CD1c-positive myeloid dendritic cell (primary cell): ENCODE measurements at regions not wholly inside any gene's neighbourhood (a gene's known extent, or its start where the extent isn't known, plus 50 kb on each side); places are given as distances from the start of the nearest gene placed in this dataset.
"Not testable (repeated sequence)": the region's sequence is repeated elsewhere in the genome, so short reads cannot be mapped to it uniquely, and the experiment has no call there.

ENCODE experiments used
- DNase-seq: peaks from one replicate; pipeline ENCODE4 v3.0.0-alpha.2; 2016; ENCODE audit errors: extremely low spot score

DNA sequence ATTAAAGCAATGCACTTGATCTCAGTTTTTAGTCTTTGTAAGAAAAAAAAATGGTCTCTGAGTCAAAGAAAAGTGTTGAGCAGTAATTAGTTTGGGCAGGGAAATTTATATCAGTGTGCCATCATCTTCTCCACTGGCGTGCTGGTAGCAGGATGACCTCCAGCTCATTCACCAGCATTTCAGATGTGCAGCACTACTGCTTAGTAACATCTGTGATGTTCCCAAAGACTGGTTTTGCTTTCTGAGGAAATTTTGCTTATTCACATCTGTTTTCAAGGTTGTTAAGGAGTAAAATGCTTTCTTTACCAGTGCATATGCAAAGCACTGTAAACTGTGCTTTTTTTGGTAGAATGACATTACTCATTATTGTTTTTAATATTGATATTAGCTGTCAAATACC lies 540.4 kb downstream of the TRAM1L1 start:
- DNase-seq: no peak

DNA sequence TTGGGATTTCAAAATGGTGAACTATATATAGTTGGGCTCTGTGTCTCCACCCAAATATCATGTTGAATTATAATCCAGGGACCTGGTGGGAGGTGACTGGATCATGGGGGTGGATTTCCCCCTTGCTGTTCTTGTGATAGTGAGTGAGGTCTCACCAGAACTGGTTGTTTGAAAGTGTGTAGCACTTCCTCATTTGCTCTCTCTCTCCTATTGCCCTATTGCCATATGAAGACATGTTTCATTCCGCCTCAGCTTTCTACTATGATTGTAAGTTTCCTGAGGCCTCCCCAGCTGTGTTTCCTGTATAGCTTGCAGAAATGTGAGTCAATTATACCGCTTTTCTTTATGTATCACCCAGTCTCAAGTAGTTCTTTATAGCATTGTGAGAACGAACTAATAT lies 545.6 kb downstream of the TRAM1L1 start:
- no peak for DNase-seq

DNA sequence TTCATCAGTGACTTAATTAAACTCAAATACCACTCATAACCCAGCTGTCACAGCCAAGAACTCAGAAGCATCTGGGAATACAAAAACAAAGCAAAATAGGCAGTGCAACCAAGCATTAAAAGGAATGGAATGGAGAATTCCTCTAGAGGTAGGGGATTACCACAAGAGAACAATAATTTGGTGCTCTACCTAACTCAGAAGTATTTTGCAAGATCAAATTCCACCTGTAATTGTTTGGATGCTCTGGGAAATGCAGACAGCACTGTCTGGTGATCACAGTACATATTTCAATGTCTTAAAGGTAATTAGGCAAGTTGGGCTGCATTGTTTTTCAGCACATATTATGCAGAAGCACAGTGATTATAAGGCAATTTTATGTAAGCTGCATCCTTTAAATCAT lies 547.5 kb downstream of the TRAM1L1 start:
- DNase-seq: no peak

DNA sequence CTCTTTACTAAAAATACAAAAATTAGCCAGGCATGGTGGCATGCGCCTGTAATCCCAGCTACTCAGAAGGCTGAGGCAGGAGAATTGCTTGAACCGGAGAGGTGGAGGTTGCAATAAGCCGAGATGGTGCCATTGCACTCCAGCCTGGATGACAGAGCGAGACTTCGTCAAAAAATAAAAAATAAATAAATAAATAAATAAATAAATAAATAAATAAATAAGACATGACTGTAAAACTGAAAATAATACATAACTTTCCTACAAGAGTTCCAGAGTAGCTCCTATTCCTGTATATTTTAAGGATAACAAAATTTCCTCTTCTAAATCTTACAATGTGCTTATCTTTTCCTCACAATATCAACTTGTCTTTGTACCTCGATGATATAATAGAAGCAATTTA lies 549.4 kb downstream of the TRAM1L1 start:
- not testable (repeated sequence) for DNase-seq

DNA sequence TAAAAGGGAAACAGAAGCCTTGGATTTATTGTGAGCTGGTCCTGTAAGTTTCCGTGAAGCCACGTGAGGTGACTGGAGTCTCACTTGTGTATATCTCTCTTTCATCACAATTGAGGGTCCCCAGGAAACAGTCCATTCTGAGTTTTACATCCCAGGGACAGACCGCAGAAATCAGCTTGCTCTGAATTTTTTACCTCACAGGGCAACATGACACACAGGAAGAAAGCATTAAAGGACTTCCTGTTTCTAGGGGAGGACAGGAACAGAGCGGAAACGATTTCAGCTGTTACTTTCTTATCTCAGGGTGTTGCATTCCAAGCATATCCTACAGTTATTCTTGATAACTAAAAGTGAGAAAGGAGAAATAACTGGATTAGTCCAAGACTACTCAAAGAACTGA lies 553.5 kb downstream of the TRAM1L1 start:
- DNase-seq: peak; percentile 4

DNA sequence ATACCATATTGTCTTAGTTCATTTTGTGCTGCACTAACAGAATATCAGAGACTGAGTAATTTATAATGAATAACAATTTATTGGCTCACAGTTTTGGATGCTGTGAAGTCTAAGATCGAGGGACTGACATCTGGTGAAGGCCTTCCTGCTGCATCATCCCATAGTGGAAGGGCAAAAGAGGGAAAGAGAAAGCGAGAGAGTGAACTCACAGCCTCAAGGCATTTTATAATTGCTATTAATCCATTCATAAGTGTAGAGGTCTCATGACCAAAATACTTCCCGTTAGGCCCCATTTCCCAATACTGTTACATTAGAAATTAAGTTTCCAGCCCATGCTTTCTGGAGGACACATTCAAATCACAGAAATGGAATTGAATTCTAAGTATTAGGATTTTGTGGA lies 554.4 kb downstream of the TRAM1L1 start:
- no peak for DNase-seq

DNA sequence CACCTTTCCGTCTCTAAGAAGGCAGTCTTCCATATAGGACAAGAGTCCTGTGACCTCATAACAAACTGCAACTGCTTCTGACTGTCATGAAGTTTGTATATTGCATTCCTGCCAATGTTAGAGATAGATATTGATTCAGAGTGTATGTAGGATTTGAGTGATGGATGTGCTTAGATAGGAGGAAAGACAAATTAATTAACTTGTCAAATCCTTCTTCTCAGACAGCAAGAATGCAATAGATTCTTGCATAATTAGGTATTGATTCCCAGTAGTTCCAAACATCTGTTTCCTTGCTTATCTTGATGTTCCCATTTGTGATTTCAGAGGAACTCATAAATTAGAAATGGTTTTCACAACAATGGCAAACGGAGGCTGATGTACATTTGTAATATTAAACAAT lies 555.3 kb downstream of the TRAM1L1 start:
- no peak for DNase-seq

DNA sequence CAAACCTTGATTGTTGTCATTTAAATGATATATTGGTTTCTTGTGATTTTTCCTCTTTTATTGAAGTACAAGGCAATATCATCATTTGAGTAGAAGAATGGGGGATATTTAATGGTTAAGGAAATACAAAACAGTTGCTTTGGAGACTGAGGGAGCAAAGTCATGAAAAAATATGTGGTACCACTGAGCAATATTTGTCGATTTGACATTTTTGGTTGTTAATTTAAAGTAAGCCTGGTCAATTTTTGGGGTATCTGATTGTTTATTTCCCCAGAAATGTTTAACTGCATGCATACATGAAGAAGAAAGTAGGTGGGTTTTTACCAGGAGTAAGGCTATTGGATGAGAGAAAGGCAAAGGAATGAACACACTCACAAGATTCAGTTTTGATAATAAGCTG lies 556.2 kb downstream of the TRAM1L1 start:
- no peak for DNase-seq

DNA sequence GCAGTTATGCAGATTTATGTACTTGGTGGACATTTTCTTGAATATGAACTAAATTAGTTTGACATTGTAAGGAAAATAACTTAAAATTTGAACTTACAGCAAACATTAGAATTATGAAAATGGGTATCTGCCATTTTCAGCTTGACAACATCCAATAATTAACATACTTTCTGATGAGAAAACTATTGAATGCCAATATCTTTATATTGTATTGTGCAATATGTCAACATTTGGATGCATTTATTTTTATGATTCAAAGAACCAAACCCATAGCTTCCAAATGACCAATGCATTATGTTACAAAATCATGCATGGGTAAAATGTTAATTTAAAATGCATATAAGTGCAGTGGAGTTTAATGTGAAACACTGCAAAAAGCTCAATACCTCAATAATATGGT lies 562.5 kb downstream of the TRAM1L1 start:
- DNase-seq: no peak

DNA sequence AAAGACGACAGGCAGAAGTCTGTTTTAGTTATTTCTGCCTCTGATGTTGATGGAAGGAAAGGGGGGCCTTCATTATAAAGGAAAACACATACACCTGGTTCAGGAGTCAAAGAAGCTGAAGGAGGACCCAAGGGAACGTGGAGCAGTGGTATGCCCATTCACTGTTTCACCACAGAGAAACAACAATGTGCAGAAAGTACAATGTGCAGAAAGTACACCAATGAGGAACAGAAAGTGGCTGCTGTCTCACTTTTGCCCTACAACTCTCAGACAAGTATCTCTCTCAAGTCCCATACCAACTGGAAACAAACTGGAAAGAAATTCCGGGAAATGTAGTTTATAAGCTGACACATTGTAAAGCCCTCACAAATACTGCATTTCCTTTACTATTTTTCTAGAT lies 564.5 kb downstream of the TRAM1L1 start:
- DNase-seq: no peak

DNA sequence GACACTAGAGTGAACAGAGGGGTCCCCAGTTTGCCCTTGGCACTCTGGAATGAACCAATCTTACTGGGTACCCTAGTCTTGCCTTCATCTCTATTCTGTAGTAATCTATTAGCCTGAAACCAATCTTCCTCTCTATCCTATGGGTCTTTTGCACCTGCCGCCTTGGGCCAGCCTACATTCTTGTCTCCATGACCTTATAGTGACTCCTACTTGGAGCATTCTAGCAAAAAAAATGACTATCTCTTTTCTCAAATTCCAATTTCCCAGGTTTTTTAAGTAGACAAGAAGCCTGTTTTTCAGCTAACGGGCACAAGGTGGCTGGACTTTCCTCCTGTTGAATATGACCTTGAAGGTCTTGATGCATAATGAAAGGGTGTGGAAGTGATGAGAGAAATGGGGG lies 568.7 kb downstream of the TRAM1L1 start:
- no peak for DNase-seq

DNA sequence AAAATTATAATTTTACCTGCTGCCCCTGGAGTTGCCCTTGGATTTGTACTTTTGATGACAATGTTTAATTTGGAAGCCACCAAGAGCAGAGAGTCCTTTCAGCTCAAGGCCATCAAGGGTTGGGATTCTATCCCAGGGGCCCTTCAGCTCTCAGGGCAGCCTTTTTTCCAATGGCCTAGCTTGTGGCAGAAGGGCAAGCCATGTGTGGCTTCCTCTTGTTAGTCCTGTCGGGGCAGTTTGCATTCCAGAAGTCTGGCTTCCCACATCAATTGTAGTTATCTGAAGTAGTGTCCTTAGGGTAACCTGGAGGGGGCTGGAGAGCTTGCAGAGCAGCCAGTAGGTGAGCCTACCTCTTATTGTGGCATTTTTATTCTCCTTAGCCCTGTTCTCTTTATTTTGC lies 569.4 kb downstream of the TRAM1L1 start:
- no peak for DNase-seq

DNA sequence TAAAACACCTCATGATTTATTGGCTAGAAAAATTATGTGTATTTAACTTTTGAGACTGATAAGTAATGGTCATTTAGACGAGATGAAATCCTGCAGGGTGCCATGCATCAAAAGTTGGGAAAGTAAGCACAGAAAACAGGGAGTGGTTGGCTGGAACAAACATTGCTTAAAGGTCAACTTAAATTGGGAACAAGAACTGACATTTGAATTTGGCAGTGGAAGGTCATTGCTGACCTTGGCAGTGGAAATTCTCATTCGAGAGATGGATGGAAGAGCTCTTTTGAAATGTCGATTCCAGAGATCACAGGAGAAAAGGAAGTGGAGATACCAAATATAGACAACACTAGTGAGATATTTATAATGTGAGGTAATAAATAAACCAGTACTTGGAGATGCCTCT lies 572.8 kb downstream of the TRAM1L1 start:
- DNase-seq: no peak

DNA sequence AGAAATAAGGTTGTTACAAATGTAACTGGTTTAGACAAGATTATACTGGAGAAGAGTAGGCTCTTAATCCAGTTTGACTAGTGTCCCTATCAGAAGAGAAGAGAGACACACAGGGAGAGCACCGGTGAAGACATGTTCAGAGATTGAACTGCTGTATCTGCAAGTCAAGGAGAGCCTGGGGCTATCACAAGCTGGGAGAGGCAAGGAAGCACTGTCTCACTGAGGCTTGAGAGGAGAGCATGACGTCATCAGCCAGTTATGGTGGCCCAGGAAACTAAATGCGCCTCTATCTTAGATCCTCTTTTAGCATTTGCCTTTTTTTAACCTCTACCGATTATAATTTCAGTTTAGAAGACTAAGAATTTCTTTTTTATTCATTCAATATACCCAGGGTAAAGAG lies 583.4 kb downstream of the TRAM1L1 start:
- DNase-seq: no peak

DNA sequence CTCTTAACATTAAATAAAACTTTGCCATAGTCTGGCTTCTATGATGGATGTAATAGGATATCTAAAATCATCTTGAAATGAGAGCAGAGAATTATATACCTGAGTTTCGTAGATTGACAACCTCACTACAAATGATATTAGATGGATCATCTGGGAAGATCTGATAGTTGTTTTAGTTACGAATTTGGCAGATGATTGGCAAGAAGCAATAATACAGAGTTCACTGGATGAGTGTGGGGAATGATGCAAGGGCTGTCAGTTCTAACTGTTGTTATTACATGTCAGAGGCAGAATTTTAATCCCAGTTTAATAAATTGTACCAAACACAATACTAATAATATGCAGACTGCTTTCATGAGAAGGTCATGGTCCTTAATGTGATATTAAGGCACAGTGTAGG lies 585.2 kb downstream of the TRAM1L1 start:
- DNase-seq: no peak

DNA sequence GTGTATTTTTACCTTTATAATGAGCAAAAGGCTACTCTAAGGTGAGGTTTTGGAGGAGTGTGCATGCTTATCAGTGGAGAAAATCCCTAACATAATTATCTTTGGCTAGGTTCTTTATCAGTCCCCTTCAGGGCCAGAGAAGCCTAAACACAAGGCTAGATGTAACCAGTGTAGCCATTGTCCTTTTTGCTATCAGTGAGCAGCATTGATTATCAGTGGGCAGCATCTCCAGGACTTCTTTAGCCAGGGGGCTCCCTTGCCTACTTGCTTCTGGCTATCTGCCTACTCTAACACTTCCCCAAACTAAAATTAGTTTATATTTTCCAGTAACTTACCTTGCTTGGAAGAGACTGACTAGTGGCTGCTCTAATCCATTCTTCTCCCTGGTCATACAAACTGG lies 595.6 kb downstream of the TRAM1L1 start:
- no peak for DNase-seq

DNA sequence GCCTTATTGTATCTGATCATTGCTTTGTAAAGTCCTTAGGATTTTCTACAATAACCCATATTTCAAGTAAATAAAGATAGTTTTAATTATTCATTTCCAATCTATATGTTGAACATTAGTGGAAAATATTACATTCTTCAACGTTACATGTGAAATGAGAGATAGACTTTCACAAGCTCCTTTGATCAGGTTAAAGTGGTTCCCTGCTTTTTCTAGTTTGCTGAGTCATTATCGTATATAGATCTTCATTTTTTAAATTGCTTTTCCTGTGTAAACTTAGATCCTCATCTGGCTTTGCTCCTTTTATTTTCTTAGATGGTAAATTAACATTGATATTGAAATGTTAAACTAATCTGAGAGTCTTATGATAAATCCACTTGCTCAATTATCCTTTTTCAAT lies 599.0 kb downstream of the TRAM1L1 start:
- DNase-seq: no peak

DNA sequence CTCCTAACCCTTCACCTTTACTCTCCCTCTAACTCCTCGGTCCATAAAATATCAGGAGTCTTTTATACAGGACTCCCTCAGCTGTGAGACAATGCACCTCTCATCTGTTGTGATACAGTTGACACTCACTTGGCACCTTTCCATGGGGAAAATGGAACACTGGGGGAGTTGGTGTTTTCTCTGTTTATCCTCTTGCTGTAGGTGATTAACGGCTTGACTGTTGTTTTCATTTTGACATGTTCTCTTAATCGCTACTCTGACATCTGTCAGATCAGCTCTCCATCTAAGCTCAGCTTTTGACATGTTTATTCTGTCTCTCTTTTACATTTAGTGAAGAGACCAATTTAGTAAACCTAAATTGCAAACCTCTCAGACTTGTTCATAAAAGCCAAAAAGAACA lies 604.8 kb downstream of the TRAM1L1 start:
- no peak for DNase-seq

DNA sequence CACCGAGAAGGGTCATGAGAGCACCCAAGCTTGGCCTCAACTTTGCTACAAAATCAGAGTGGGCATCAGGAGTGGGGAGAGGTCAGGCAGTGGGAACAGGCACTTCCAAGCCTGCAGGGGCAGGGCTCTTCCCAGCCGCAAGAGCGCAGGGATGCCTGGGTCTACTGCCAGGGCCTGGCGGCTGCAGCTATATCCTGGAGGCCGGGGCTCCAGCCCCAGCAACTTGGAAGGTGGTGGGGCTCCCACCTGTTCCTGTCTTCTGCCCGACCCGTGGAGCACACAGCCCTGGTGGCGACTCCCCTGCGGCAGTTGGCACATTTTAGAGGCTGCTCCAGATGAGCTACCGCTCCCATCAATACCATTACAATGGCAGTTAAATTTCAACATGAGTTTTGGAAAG lies 607.0 kb downstream of the TRAM1L1 start:
- DNase-seq: no peak

DNA sequence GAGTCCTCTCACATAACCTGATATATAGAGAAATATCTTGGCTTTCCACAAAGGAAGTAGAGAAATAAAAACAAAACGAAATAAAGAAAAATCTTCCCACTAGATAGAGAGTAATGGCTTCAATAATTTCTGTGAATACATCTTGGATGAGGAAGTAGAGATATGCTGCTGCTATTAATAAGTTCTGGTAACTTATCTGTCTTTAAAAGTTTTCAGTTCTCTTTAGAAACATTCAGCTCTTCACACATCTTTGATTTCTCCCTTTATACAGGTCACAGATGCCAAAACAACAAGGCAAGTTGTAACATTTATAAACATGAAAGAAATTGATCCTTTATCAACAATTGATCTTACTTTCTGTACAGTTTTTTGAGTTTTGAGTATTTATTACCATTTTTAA lies 615.8 kb downstream of the TRAM1L1 start:
- DNase-seq: no peak

DNA sequence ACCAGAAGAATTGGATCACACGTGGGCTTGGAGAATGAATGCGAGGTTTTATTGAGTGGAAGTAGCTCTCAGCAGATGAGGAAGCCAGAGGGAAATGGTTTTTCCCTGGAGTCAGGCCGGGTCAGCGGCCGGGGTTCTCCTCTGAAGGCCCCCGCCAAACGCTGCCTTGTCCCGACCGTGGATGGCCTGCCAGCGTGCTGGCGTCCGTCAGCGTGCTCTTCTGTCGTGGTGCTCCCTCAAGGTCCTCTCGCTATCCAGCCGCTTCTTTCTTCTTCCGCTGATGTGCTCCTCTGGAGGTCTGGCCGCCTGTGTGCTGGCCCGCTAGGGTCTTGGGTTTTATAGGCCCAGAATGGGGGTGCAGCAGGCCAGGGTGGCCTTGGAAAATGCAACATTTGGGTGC lies 632.2 kb downstream of the TRAM1L1 start:
- DNase-seq: no peak

DNA sequence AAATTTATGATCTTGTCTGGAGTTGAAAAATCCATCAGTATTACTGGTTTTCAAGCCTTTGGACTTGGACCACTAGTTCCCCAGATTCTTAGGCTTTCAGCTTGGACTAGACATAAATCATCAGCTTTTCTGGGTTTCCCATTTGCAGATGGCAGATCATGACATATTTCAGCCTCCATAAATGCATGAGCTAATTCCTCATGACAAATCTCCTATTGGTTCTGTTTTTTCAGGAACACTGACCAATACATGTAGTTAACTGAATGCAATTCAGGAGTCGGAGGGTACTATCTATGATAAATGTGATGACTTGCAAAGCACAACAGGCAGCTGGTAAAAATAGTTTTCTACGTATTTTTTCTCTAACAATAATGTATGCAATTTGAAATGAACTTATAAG lies 635.6 kb downstream of the TRAM1L1 start:
- DNase-seq: no peak

DNA sequence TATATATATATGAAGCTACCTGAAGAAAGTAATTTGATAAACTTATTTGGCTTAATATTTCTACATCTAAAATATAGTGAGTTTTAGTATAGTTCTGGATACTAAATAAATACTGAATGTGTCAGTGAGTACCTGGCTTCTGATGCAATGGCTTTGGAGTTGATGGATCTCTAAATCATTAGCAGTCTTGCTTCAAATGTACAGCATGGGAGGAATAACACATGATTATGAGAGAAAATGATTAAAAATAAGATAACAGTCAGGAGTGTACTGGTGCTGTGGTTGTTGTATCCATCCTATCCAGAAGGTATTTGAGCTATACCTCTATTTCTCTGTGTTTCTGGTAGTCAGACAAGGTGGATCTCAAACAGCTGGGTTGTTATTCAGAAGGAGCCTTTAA lies 641.3 kb downstream of the TRAM1L1 start:
- DNase-seq: no peak

DNA sequence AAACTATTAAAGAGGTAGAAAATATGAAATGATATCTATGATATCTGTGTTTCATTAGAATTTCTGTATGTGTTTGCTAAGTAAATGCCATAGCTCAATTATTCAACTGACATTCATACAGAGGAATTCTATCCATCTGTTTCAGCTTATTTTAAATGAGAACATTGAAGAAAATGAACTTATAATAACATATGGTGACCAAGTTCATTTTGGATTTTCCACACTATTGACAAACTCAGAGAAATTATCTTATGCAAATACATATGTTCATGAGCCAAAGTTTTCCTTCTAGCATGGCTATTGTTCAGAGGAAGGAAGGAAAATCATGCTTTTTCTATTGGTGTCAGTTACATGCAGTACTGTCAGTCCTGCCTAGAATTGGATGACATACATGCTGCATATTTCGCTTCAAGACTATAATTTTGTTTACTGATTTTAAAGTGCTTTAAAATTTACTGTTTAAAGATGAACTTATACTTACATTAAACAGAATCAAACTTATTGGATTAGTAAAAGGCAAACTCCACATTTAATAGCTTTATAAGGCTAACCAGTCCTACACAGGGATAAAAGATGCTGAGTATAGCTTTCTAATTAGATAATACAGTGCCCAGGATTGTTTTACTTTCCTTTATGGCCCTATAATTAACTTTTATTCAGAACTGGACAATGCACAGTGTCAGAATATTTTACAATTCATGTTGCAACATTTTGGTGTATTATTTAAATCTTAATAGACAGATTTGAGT lies 646.2 kb downstream of the TRAM1L1 start:
- no peak for DNase-seq
